ENCODE measurements at regions not wholly inside any gene's neighbourhood (a gene's known extent, or its start where the extent isn't known, plus 50 kb on each side); places are given as distances from the start of the nearest gene placed in this dataset.

- TF ChIP-seq CTCF (IDR thresholded peaks at IDR 0.05; ENCODE audit: extremely low read depth, low read depth, low read length), result no peak
- no peak overlapping the region for H3K4me2 ChIP-seq (ENCODE audit: insufficient read depth, low read length)
- H3K27me3 ChIP-seq (ENCODE audit: insufficient read depth, low read length), result no peaks in the 10 kb centered on the region
- DNase-seq (ENCODE audit: insufficient read length, low spot score, missing footprints), result no peak
- H3K27ac ChIP-seq (ENCODE audit: low read depth, low read length), result no peak overlapping the region
- H2AFZ ChIP-seq (ENCODE audit: low read length), result no peak overlapping the region
- no peaks in the 10 kb centered on the region for H4K20me1 ChIP-seq (ENCODE audit: insufficient read depth, low read length)
- no peaks in the 10 kb centered on the region for H3K79me2 ChIP-seq (ENCODE audit: insufficient read depth, low read length)
- no peaks in the 10 kb centered on the region for H3K4me1 ChIP-seq (ENCODE audit: insufficient read depth, low read length)
- no peak overlapping the region for H3K4me3 ChIP-seq (ENCODE audit: insufficient read depth, low read length)
- no peaks in the 10 kb centered on the region for H3K36me3 ChIP-seq (ENCODE audit: insufficient read depth, low read length)
- no peaks in the 10 kb centered on the region for H3K9me3 ChIP-seq (ENCODE audit: low read depth, low read length)
Measured at GRCh38 chr4:13782231-13782630, 154.7 kb upstream of the BOD1L1 start.

- no peak for DNase-seq (ENCODE audit: insufficient read length, low spot score, missing footprints)
- Histone ChIP-seq H3K79me2 (ENCODE audit: insufficient read depth, low read length) (no peaks in the 10 kb centered on the region), H3K4me3 (ENCODE audit: insufficient read depth, low read length) (no peak overlapping the region), H3K27me3 (ENCODE audit: insufficient read depth, low read length) (no peaks in the 10 kb centered on the region), H3K9me3 (ENCODE audit: low read depth, low read length) (no peaks in the 10 kb centered on the region), H3K4me2 (ENCODE audit: insufficient read depth, low read length) (no peak overlapping the region), H2AFZ (ENCODE audit: low read length) (no peak overlapping the region), H3K36me3 (ENCODE audit: insufficient read depth, low read length) (no peaks in the 10 kb centered on the region), H3K4me1 (ENCODE audit: insufficient read depth, low read length) (no peaks in the 10 kb centered on the region), H4K20me1 (ENCODE audit: insufficient read depth, low read length) (no peaks in the 10 kb centered on the region), H3K27ac (ENCODE audit: low read depth, low read length) (no peak overlapping the region)
- TF ChIP-seq CTCF (IDR thresholded peaks at IDR 0.05; ENCODE audit: extremely low read depth, low read depth, low read length), result no peak
Measured at GRCh38 chr4:13783800-13784411, 156.4 kb upstream of the BOD1L1 start.

- Histone ChIP-seq H3K27me3 (ENCODE audit: insufficient read depth, low read length) (no peaks in the 10 kb centered on the region), H3K36me3 (ENCODE audit: insufficient read depth, low read length) (no peaks in the 10 kb centered on the region), H3K9me3 (ENCODE audit: low read depth, low read length) (no peaks in the 10 kb centered on the region), H3K4me3 (ENCODE audit: insufficient read depth, low read length) (no peak overlapping the region), H3K4me2 (ENCODE audit: insufficient read depth, low read length) (peak overlapping the region; percentile 3), H4K20me1 (ENCODE audit: insufficient read depth, low read length) (no peaks in the 10 kb centered on the region), H3K4me1 (ENCODE audit: insufficient read depth, low read length) (peaks cover 3% of the 10 kb centered on the region), H3K79me2 (ENCODE audit: insufficient read depth, low read length) (no peaks in the 10 kb centered on the region), H3K27ac (ENCODE audit: low read depth, low read length) (no peak overlapping the region), H2AFZ (ENCODE audit: low read length) (peak overlapping the region; percentile 61)
- DNase-seq (ENCODE audit: insufficient read length, low spot score, missing footprints), result no peak
- no peak for TF ChIP-seq CTCF (IDR thresholded peaks at IDR 0.05; ENCODE audit: extremely low read depth, low read depth, low read length)
Measured at GRCh38 chr4:13793020-13793710, 165.6 kb upstream of the BOD1L1 start.

- Histone ChIP-seq H3K79me2 (ENCODE audit: insufficient read depth, low read length) (no peaks in the 10 kb centered on the region), H3K4me1 (ENCODE audit: insufficient read depth, low read length) (peaks cover 3% of the 10 kb centered on the region), H3K4me2 (ENCODE audit: insufficient read depth, low read length) (no peak overlapping the region), H3K9me3 (ENCODE audit: low read depth, low read length) (no peaks in the 10 kb centered on the region), H3K27ac (ENCODE audit: low read depth, low read length) (no peak overlapping the region), H2AFZ (ENCODE audit: low read length) (no peak overlapping the region), H3K4me3 (ENCODE audit: insufficient read depth, low read length) (no peak overlapping the region), H3K36me3 (ENCODE audit: insufficient read depth, low read length) (no peaks in the 10 kb centered on the region), H3K27me3 (ENCODE audit: insufficient read depth, low read length) (no peaks in the 10 kb centered on the region), H4K20me1 (ENCODE audit: insufficient read depth, low read length) (no peaks in the 10 kb centered on the region)
- no peak for TF ChIP-seq CTCF (IDR thresholded peaks at IDR 0.05; ENCODE audit: extremely low read depth, low read depth, low read length)
- DNase-seq (ENCODE audit: insufficient read length, low spot score, missing footprints), result no peak
Measured at GRCh38 chr4:13794819-13795565, 167.5 kb upstream of the BOD1L1 start.
